Endothelial cell of umbilical vein (primary cell): ENCODE measurements at regions not wholly inside any gene's neighbourhood (a gene's known extent, or its start where the extent isn't known, plus 50 kb on each side); places are given as distances from the start of the nearest gene placed in this dataset.

Source experiments
- BruUV-seq: library from RNA; stranded (reverse); fragments of 400-500 nt; replicated peaks from 2 replicates; lab custom pipeline; 2021; lab: Mats Ljungman, UMichigan
- CTCF ChIA-PET: fragments of 300-600, 350-600 bp; sonication (Branson Sonifier 250); formaldehyde crosslinking; loops from one replicate; lab custom pipeline; 2021; ENCODE audit warnings: antibody characterized with exemption, inconsistent platforms; lab: Charles Lee
- POLR2A ChIA-PET: fragments of 300-600, 350-600 bp; sonication (Branson Sonifier 250); formaldehyde crosslinking; loops from one replicate; lab custom pipeline; 2021; ENCODE audit warnings: antibody characterized with exemption, inconsistent platforms; lab: Charles Lee
- DNase-seq: peaks from one replicate; pipeline ENCODE4 v3.0.0-alpha.2; 2011; ENCODE audit warnings: low read depth, low spot score
- FAIRE-seq: peaks from 2 replicates; lab custom pipeline; 2011; peaks lifted over from hg19 to GRCh38; lab: Jason Lieb, UNC
- H2AFZ ChIP-seq: 2 replicates; pipeline ENCODE4 v1.6.0; 2012; ENCODE audit warnings: low read depth, low read length, control low read depth, inconsistent platforms
- H3K27ac ChIP-seq: 2 replicates; pipeline ENCODE4 v1.5.1; 2011; ENCODE audit warnings: low read depth, mild to moderate bottlenecking, control low read depth, low read length, moderate library complexity; ENCODE audit not compliant: insufficient read depth
- H3K27me3 ChIP-seq, 2 experiments: 2 replicates each; pipeline versions ENCODE4 v1.6.0 to v1.6.1; 2011; ENCODE audit warnings: low read length in 2 of 2, mixed read lengths in 1 of 2; ENCODE audit not compliant: control insufficient read depth in 2 of 2, insufficient read depth in 2 of 2
- H3K36me3 ChIP-seq, 2 experiments: 2 replicates in 1 of 2; 3 replicates in 1 of 2; pipeline ENCODE4 v1.5.1; 2011; ENCODE audit warnings: low read length in 2 of 2, mild to moderate bottlenecking in 1 of 2, moderate library complexity in 1 of 2; ENCODE audit not compliant: control insufficient read depth in 2 of 2, insufficient read depth in 2 of 2; ENCODE audit errors: extremely low read depth in 1 of 2
- H3K4me1 ChIP-seq: 3 replicates; pipeline ENCODE4 v1.5.1; 2011; ENCODE audit warnings: mild to moderate bottlenecking, low read length; ENCODE audit not compliant: control insufficient read depth, insufficient read depth; ENCODE audit errors: extremely low read depth
- H3K4me2 ChIP-seq: 2 replicates; pipeline ENCODE4 v1.6.1; 2011; ENCODE audit warnings: low read length, control low read depth, mixed read lengths; ENCODE audit not compliant: insufficient read depth
- H3K4me3 ChIP-seq, 3 experiments: fragments of 200-600 bp in 1 of 3; sonication (generic), shearing (Covaris generic) in 1 of 3; replicated peaks in 1 of 3; 2 replicates each; pipeline ENCODE4 v1.5.1; 2011 to 2016; ENCODE audit warnings: control low read depth in 3 of 3, low read length in 3 of 3, mild to moderate bottlenecking in 2 of 3, inconsistent platforms in 1 of 3, low read depth in 1 of 3, moderate library complexity in 1 of 3; ENCODE audit not compliant: insufficient read depth in 1 of 3
- H3K79me2 ChIP-seq: 2 replicates; pipeline ENCODE4 v1.6.0; 2012; ENCODE audit warnings: low read length, inconsistent platforms; ENCODE audit not compliant: control insufficient read depth, insufficient read depth
- H3K9ac ChIP-seq: replicated peaks from 2 replicates; pipeline ENCODE3; 2011; ENCODE audit warnings: low read length, control low read depth; ENCODE audit not compliant: insufficient read depth; ENCODE audit errors: extremely low read depth
- H3K9me1 ChIP-seq: replicated peaks from 3 replicates; pipeline ENCODE4 v1.6.0; 2011; ENCODE audit warnings: mild to moderate bottlenecking, low read length; ENCODE audit not compliant: control insufficient read depth, insufficient read depth; ENCODE audit errors: extremely low read depth
- H3K9me3 ChIP-seq: replicated peaks from 2 replicates; pipeline ENCODE4 v1.5.1; 2012; ENCODE audit warnings: low read length, inconsistent platforms; ENCODE audit not compliant: control insufficient read depth, insufficient read depth
- H4K20me1 ChIP-seq: replicated peaks from 2 replicates; pipeline ENCODE3; 2011; ENCODE audit warnings: mild to moderate bottlenecking, low read length; ENCODE audit not compliant: control insufficient read depth, insufficient read depth; ENCODE audit errors: extremely low read depth
- EZH2 ChIP-seq: IDR thresholded peaks from 2 replicates; pipeline ENCODE4 v1.6.1; 2012; ENCODE audit warnings: borderline replicate concordance, low read depth, mild to moderate bottlenecking, moderate library complexity, low read length, inconsistent platforms; ENCODE audit not compliant: severe bottlenecking
- FOS ChIP-seq: IDR thresholded peaks from 2 replicates; pipeline ENCODE4 v1.6.1; 2011; ENCODE audit warnings: mild to moderate bottlenecking, low read length, moderate library complexity, borderline replicate concordance; ENCODE audit not compliant: insufficient read depth
- GATA2 ChIP-seq: IDR thresholded peaks from 2 replicates; pipeline ENCODE4 v1.7.0; 2011; ENCODE audit warnings: low read depth, mild to moderate bottlenecking, moderate library complexity, mixed read lengths, low read length; ENCODE audit not compliant: insufficient read length, insufficient read depth
- JUN ChIP-seq: IDR thresholded peaks from 2 replicates; pipeline ENCODE4 v1.6.1; 2011; ENCODE audit warnings: borderline replicate concordance, low read depth; ENCODE audit not compliant: insufficient read length, insufficient read depth
- MYC ChIP-seq: IDR thresholded peaks from one replicate; pipeline ENCODE4 v1.6.1; 2011; ENCODE audit warnings: mild to moderate bottlenecking, low read depth, low read length
- POLR2A ChIP-seq: IDR thresholded peaks from 2 replicates; pipeline ENCODE4 v1.6.1; 2012; ENCODE audit warnings: low read depth, mild to moderate bottlenecking, control low read depth, low read length
- POLR2AphosphoS5 ChIP-seq: IDR thresholded peaks from 2 replicates; pipeline ENCODE4 v1.6.1; 2012; ENCODE audit warnings: low read depth, mild to moderate bottlenecking, control low read depth, low read length, moderate library complexity; ENCODE audit not compliant: insufficient read depth
- dilution Hi-C: fragments of 300-500 bp; cut with MboI; formaldehyde crosslinking; loops from one replicate; pipeline ENCODE4 v1.15.0; 2019; ENCODE audit warnings: low sequenced_read_pairs; ENCODE audit not compliant: extremely low pct_ligation_motif_present
- intact Hi-C: fragments of 100-400 bp; cut with micrococcal nuclease; formaldehyde crosslinking; loops from one replicate; pipeline ENCODE4 v1.10.0; 2022
- TF ChIP-seq, protein P1 (sequence below), 2 donors: IDR thresholded peaks; 1 replicate in 1 of 2; 2 replicates in 1 of 2; pipeline ENCODE4 v1.5.1; 2011; ENCODE audit warnings: low read length in 2 of 2, mild to moderate bottlenecking in 2 of 2, moderate library complexity in 2 of 2, control low read depth in 1 of 2, inconsistent platforms in 1 of 2, low read depth in 1 of 2; ENCODE audit not compliant: insufficient read depth in 1 of 2; ENCODE audit errors: extremely low read depth in 1 of 2
- TF ChIP-seq, protein P2 (sequence below): IDR thresholded peaks from 2 replicates; pipeline ENCODE4 v1.6.1; 2011; ENCODE audit not compliant: insufficient read depth, insufficient read length

DNA sequence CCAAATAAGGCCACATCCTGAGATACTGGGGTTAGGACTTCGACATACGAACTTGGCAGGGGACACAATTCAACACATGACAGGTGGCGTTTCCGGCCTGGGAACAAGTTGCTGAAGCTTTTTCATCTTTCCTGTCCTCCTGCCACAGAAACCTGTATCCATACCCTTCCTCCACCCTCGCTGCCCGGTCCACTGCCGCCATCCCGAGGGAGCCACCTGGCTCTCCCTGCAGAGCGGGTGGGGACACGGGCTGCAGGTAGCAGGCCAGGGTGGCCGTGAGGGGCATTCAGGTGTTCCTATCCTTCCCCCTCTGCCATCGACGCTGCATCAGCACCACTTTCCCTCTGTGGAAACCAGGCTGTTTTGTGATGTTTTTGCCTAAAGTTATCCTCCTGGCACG, 74.4 kb upstream of the TWIST2 start:
- CTCF ChIA-PET, result interaction anchor here (0.9 kb wide), 1 partner anchor 12 kb away, joined by 3 read pairs; no protein-coding TSS in a partner anchor
- H3K27ac ChIP-seq, result no peak overlapping the region
- no peaks in the 10 kb centered on the region for H3K9me3 ChIP-seq
- H3K4me1 ChIP-seq, result no peaks in the 10 kb centered on the region
- H3K4me2 ChIP-seq, result no peak overlapping the region
- DNase-seq, result no peak
- H3K79me2 ChIP-seq, result no peaks in the 10 kb centered on the region
- no peak overlapping the region for H3K4me3 ChIP-seq
- dilution Hi-C loops, result no loop called here
- no peak for TF ChIP-seq FOS
- TF ChIP-seq, protein P1, sequence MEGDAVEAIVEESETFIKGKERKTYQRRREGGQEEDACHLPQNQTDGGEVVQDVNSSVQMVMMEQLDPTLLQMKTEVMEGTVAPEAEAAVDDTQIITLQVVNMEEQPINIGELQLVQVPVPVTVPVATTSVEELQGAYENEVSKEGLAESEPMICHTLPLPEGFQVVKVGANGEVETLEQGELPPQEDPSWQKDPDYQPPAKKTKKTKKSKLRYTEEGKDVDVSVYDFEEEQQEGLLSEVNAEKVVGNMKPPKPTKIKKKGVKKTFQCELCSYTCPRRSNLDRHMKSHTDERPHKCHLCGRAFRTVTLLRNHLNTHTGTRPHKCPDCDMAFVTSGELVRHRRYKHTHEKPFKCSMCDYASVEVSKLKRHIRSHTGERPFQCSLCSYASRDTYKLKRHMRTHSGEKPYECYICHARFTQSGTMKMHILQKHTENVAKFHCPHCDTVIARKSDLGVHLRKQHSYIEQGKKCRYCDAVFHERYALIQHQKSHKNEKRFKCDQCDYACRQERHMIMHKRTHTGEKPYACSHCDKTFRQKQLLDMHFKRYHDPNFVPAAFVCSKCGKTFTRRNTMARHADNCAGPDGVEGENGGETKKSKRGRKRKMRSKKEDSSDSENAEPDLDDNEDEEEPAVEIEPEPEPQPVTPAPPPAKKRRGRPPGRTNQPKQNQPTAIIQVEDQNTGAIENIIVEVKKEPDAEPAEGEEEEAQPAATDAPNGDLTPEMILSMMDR (IDR thresholded peaks at IDR 0.05; ENCODE audit: extremely low read depth in 1 of 2, insufficient read depth in 1 of 2, low read depth in 1 of 2, low read length in 2 of 2), result no peak
- TF ChIP-seq GATA2, result no peak
- no peak for TF ChIP-seq JUN
- no peak for TF ChIP-seq EZH2
- TF ChIP-seq MYC, result no peak
- TF ChIP-seq, protein P2, sequence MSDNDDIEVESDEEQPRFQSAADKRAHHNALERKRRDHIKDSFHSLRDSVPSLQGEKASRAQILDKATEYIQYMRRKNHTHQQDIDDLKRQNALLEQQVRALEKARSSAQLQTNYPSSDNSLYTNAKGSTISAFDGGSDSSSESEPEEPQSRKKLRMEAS, result no peak
- no peak for TF ChIP-seq POLR2A
- TF ChIP-seq POLR2AphosphoS5, result no peak
- H3K36me3 ChIP-seq, result no peaks in the 10 kb centered on the region
- no peak overlapping the region for H2AFZ ChIP-seq
- no peak overlapping the region for H3K9ac ChIP-seq
- POLR2A ChIA-PET, result no interaction called here
- BruUV-seq, result no TSS peak
- no peak for FAIRE-seq
- no peaks in the 10 kb centered on the region for H4K20me1 ChIP-seq
- H3K27me3 ChIP-seq, result no peaks in the 10 kb centered on the region
- H3K9me1 ChIP-seq, result no peaks in the 10 kb centered on the region
- intact Hi-C loops, result no loop called here
